GM19238 (cell line): ENCODE measurements at regions not wholly inside any gene's neighbourhood (a gene's known extent, or its start where the extent isn't known, plus 50 kb on each side); places are given as distances from the start of the nearest gene placed in this dataset.

Experiments used
- DNase-seq: peaks from one replicate; pipeline ENCODE4 v3.0.0; 2011; ENCODE audit warnings: low spot score; ENCODE audit not compliant: insufficient read length

GRCh38 chr1:81496349-81496748, 304.4 kb upstream of the ADGRL2 start:
- DNase-seq = no peak

GRCh38 chr1:81493102-81493869, 307.4 kb upstream of the ADGRL2 start:
- DNase-seq = no peak

DNA sequence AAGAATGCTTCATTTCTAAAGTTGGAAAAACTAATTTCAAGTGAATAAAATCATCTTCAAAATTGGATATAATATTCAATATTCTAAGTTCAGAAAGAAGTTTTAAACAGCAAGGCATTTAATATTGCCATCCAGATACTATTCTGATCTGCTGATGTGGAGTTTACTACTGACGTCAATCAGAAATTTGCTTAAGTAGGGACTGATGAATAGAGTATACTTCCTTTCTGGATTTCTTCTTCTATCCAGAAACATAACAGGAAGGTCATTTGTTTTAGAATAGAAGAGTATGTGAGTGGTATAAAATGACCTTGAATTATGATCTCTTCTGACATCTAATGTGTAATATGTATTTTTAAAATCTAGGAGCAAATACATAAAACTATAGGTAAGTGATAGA, 308.1 kb upstream of the ADGRL2 start:
- DNase-seq = no peak

DNA sequence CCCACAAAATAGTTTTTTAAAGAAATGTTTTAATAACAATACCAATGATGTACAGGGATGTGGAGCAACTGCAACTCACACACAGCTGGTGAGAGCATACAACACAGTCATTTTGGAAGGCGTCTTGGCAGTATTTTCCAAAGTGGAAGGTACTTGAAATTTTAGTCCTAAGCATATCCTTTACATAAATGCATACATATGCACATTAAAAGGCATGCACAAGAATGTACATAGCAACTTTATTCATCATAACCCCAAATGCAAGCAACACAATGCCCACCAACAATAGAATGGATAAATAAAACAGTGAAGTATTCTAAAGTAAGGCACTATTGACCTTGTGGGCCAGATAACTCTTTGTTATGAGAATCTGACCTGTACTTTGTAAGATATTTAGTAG, 310.1 kb upstream of the ADGRL2 start:
- DNase-seq = no peak

GRCh38 chr1:81489372-81489934, 311.3 kb upstream of the ADGRL2 start:
- DNase-seq = no peak

- no peak for DNase-seq
Observed at GRCh38 chr1:81484284-81484683, 316.4 kb upstream of the ADGRL2 start.

- DNase-seq = no peak
Observed at GRCh38 chr1:81478219-81478618, 322.5 kb upstream of the ADGRL2 start.

GRCh38 chr1:81477710-81478109, 323.0 kb upstream of the ADGRL2 start:
- DNase-seq = no peak

- no peak for DNase-seq
Observed at GRCh38 chr1:81472387-81472786, 328.3 kb upstream of the ADGRL2 start.

- DNase-seq = no peak
Observed at GRCh38 chr1:81471255-81471654, 329.5 kb upstream of the ADGRL2 start.

DNA sequence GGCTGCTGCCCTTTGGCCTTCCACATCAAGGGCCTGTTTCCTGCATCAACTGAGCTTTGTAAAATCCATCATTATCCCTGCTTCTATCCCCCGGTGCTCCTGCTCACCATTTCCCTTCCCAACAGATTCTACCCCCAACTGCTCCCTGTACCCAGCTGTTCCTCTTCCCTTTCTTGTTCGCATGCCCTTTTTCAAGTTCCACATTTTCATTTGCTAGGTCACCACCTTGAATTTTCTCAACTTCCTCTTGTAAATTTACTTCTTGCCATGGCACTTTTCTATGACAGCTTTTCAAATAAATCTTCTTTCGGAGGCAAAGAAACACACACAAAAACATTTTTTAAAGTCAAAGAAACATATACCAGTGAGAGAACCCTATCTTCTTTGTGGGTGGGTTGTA, 330.5 kb upstream of the ADGRL2 start:
- DNase-seq = no peak

- DNase-seq = no peak
Observed at GRCh38 chr1:81467383-81467782, 333.4 kb upstream of the ADGRL2 start.

- DNase-seq = no peak
Observed at GRCh38 chr1:81466961-81467360, 333.8 kb upstream of the ADGRL2 start.

- no peak for DNase-seq
Observed at GRCh38 chr1:81463936-81464837, 336.5 kb upstream of the ADGRL2 start.

- no peak for DNase-seq
Observed at GRCh38 chr1:81459043-81459442, 341.7 kb upstream of the ADGRL2 start.

- no peak for DNase-seq
Observed at GRCh38 chr1:81458186-81458585, 342.5 kb upstream of the ADGRL2 start.

GRCh38 chr1:81455481-81455880, 345.3 kb upstream of the ADGRL2 start:
- no peak for DNase-seq

GRCh38 chr1:81453971-81454370, 346.8 kb upstream of the ADGRL2 start:
- no peak for DNase-seq

DNA sequence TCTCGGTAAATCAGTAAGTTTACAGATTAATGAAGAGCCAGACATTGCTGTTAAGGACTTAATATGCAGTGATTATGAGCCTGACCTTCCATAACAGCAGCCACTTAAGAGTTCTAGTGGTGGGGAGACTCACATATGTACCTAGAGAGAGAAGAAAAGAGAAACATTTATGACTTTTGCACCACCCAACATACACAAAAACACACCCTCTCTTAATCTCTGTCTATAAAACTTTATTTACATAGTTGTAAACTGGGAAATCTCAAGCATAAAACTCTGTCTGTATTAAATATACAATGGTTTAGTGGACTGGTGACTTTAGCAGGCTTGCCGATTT, 347.4 kb upstream of the ADGRL2 start:
- no peak for DNase-seq

DNA sequence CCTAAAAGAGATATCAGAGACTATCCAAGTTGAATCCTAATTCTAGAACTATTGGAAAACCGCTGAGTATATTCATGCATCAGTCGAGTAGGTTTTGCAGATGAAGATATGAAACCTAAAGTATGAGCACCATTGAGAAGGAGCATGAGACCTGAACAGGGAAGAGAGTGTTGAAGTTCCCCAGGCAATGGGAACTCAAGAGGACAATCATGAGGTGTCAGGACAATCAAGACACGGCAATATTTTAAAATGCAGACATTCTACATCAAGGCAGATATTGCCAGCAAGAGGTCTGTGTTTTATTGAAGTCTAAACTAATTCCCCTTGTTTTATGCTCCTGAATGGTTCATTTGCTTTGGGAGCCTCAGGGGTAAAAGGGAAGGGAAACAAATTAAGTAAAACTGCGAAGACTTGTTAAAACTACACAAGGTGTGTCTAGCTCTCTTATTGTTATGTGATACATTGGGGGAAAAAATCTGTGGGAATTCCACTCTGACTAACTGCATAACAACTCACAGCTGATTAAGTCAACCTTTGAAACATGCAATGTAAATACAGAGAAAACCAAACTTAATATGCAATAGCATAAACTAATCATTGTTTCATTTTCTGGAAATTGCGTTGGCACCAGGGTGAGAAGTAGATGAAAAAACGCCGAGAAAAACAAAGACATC, 347.9 kb upstream of the ADGRL2 start:
- no peak for DNase-seq

GRCh38 chr1:81449786-81450185, 350.9 kb upstream of the ADGRL2 start:
- no peak for DNase-seq
